BE2C (cell line): ENCODE measurements at regions not wholly inside any gene's neighbourhood (a gene's known extent, or its start where the extent isn't known, plus 50 kb on each side); places are given as distances from the start of the nearest gene placed in this dataset.
"Not testable (repeated sequence)": the region's sequence is repeated elsewhere in the genome, so short reads cannot be mapped to it uniquely, and the experiment has no call there.

ENCODE experiments used
- DNase-seq: peaks from one replicate; pipeline ENCODE4 v3.0.0-alpha.2; 2020
- H3K27me3 ChIP-seq: fragments of 250-450 bp; sonication (Bioruptor Pico); 2 replicates; pipeline ENCODE4 v1.5.1; 2020; ENCODE audit warnings: mild to moderate bottlenecking
- H3K36me3 ChIP-seq: fragments of 250-450 bp; sonication (Bioruptor Pico); 2 replicates; pipeline ENCODE4 v1.5.1; 2020; ENCODE audit warnings: mild to moderate bottlenecking
- H3K4me1 ChIP-seq: fragments of 250-450 bp; sonication (Bioruptor Pico); 2 replicates; pipeline ENCODE4 v1.5.1; 2020
- H3K4me3 ChIP-seq: 2 replicates; pipeline ENCODE4 v1.5.1; 2011; ENCODE audit warnings: low read depth, low read length
- H3K9me3 ChIP-seq: fragments of 250-450 bp; sonication (Bioruptor Pico); 2 replicates; pipeline ENCODE4 v1.5.1; 2020
- TF ChIP-seq, protein P1 (sequence below): IDR thresholded peaks from 2 replicates; pipeline ENCODE4 v1.5.1; 2012; ENCODE audit warnings: mild to moderate bottlenecking, low read depth, low read length

- no peak for DNase-seq
- H3K4me3 ChIP-seq: no peak overlapping the region
- no peaks in the 10 kb centered on the region for H3K36me3 ChIP-seq
- H3K9me3 ChIP-seq: no peaks in the 10 kb centered on the region
- no peaks in the 10 kb centered on the region for H3K4me1 ChIP-seq
- TF ChIP-seq, protein P1, sequence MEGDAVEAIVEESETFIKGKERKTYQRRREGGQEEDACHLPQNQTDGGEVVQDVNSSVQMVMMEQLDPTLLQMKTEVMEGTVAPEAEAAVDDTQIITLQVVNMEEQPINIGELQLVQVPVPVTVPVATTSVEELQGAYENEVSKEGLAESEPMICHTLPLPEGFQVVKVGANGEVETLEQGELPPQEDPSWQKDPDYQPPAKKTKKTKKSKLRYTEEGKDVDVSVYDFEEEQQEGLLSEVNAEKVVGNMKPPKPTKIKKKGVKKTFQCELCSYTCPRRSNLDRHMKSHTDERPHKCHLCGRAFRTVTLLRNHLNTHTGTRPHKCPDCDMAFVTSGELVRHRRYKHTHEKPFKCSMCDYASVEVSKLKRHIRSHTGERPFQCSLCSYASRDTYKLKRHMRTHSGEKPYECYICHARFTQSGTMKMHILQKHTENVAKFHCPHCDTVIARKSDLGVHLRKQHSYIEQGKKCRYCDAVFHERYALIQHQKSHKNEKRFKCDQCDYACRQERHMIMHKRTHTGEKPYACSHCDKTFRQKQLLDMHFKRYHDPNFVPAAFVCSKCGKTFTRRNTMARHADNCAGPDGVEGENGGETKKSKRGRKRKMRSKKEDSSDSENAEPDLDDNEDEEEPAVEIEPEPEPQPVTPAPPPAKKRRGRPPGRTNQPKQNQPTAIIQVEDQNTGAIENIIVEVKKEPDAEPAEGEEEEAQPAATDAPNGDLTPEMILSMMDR: no peak
- H3K27me3 ChIP-seq: no peaks in the 10 kb centered on the region
These were observed 946.6 kb downstream of the STIM2 start for GRCh38 chr4:27807207-27807606.

- no peak overlapping the region for H3K4me3 ChIP-seq
- H3K9me3 ChIP-seq: no peaks in the 10 kb centered on the region
- TF ChIP-seq, protein P1: no peak
- no peaks in the 10 kb centered on the region for H3K4me1 ChIP-seq
- DNase-seq: no peak
- H3K36me3 ChIP-seq: no peaks in the 10 kb centered on the region
- H3K27me3 ChIP-seq: no peaks in the 10 kb centered on the region
These were observed 951.3 kb downstream of the STIM2 start for GRCh38 chr4:27811948-27812347.

- not testable (repeated sequence) for H3K9me3 ChIP-seq, DNase-seq, H3K4me3 ChIP-seq
These were observed 952.6 kb downstream of the STIM2 start for GRCh38 chr4:27813226-27813625.

DNA sequence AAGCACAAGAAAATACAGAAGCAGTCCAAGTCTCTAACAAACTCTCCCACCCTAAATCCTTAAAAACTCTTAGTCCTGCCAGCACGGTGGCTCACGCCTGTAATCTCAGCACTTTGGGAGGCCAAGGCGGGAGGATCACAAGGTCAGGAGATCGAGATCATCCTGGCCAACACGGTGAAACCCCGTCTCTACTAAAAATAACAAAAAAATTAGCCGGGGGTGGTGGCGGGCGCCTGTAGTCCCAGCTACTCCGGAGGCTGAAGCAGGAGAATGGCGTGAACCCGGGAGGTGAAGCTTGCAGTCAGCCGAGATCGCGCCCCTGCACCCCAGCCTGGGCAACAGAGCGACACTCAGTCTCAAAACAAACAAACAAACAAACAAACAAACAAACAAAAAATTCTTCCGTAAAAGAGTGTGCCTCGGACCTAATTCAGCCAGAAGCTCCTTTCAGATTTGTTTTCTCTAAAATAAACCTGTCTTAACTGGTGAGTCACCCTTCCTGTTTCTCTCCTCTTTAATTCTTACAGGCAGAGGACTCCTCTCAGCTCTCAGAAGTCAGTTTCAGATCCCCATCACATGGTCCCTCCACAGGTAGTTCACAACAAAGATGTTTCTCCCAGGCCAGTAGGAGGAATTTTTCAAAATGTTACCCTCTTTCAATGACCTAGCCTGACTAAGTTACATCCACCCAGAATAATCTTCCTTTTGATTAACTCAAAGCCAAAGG, 953.2 kb downstream of the STIM2 start:
- not testable (repeated sequence) for H3K4me3 ChIP-seq, H3K27me3 ChIP-seq, H3K36me3 ChIP-seq, DNase-seq, H3K4me1 ChIP-seq, H3K9me3 ChIP-seq

More at GRCh38 chr4:27813226-27813625, 952.6 kb downstream of the STIM2 start:
- H3K36me3 ChIP-seq, H3K4me1 ChIP-seq, H3K27me3 ChIP-seq: not testable (repeated sequence)

GRCh38 chr4:27819246-27819645, 958.6 kb downstream of the STIM2 start:
- Histone ChIP-seq H3K27me3 (no peaks in the 10 kb centered on the region), H3K36me3 (no peaks in the 10 kb centered on the region), H3K4me3 (no peak overlapping the region), H3K9me3 (no peaks in the 10 kb centered on the region), H3K4me1 (no peaks in the 10 kb centered on the region)
- no peak for DNase-seq
- TF ChIP-seq, protein P1: no peak

DNA sequence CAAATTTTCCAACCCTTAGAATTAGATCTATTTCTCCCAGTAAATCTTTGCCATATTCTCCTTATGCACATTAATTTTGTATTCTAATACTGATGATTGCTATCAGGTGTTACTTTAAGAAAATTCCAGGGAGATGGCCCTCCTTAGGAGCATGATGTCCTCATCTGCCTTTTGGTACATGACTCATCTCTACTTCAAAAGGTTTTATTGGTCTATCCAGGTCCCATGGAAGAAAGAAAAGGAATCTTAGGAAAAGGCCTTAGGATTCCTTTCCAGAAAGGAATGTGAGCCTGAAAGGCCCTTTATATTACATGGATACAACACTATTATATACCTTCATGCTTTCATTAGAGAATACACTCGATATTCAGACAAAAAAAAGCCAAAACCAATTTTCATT, 968.2 kb downstream of the STIM2 start:
- H3K4me1 ChIP-seq: no peaks in the 10 kb centered on the region
- no peaks in the 10 kb centered on the region for H3K27me3 ChIP-seq
- no peak overlapping the region for H3K4me3 ChIP-seq
- no peaks in the 10 kb centered on the region for H3K9me3 ChIP-seq
- TF ChIP-seq, protein P1: no peak
- DNase-seq: no peak
- H3K36me3 ChIP-seq: no peaks in the 10 kb centered on the region

- DNase-seq: no peak
- Histone ChIP-seq H3K27me3 (no peaks in the 10 kb centered on the region), H3K4me3 (no peak overlapping the region), H3K9me3 (no peaks in the 10 kb centered on the region), H3K36me3 (no peaks in the 10 kb centered on the region), H3K4me1 (no peaks in the 10 kb centered on the region)
- TF ChIP-seq, protein P1: no peak
These were observed 969.6 kb downstream of the STIM2 start for GRCh38 chr4:27830251-27830650.
